Tibial nerve (tissue), 4 donors: ENCODE measurements at regions not wholly inside any gene's neighbourhood (a gene's known extent, or its start where the extent isn't known, plus 50 kb on each side); places are given as distances from the start of the nearest gene placed in this dataset.

ENCODE experiments used
- CTCF ChIP-seq, 5 experiments: fragments of 200-600 bp in 3 of 5; fragments of 450-650 bp in 2 of 5; sonication (generic) in 3 of 5; IDR thresholded peaks; one replicate each; pipeline ENCODE4 v1.5.1; 2016 to 2019; ENCODE audit warnings: antibody characterized with exemption in 5 of 5, mild to moderate bottlenecking in 3 of 5, moderate library complexity in 2 of 5
- EP300 ChIP-seq, 2 donors: sonication (generic); formaldehyde crosslinking; IDR thresholded peaks; one replicate each; pipeline ENCODE4 v1.6.1; 2017; ENCODE audit warnings: antibody characterized with exemption in 2 of 2, mild to moderate bottlenecking in 1 of 2
- POLR2A ChIP-seq, 2 donors: fragments of 450-650 bp; IDR thresholded peaks; one replicate each; pipeline ENCODE4 v1.6.1; 2017; ENCODE audit warnings: antibody characterized with exemption in 2 of 2, mild to moderate bottlenecking in 2 of 2, moderate library complexity in 2 of 2

- no peak for TF ChIP-seq CTCF (IDR thresholded peaks at IDR 0.05)
- TF ChIP-seq POLR2A (IDR thresholded peaks at IDR 0.05) = no peak
- TF ChIP-seq EP300 (IDR thresholded peaks at IDR 0.05) = no peak
These were observed 90.8 kb downstream of the UQCRFS1 start for GRCh38 chr19:29122185-29122584.
